ENCODE measurements at regions not wholly inside any gene's neighbourhood (a gene's known extent, or its start where the extent isn't known, plus 50 kb on each side); places are given as distances from the start of the nearest gene placed in this dataset.

GRCh38 chr2:14684516-14684915 lies 52.0 kb downstream of the LRATD1 start:
- no peak for DNase-seq

DNA sequence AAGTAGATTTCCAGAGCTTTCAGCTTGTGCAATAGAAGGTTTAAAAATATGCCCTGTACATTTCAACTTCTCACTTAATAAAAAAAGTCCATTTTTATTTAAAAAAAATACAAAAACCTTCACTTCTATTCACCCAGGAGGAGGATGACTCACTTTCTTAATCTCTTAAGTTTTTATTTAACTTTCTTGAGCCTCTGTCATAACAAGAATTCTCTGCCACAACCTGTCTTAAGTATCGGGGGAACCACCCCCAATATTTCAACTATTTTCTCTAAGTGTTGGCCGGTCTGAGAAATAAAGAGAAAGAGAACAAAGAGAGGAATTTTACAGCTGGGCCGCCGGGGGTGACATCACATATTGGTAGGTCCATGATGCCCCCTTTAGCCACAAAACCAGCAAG lies 58.4 kb downstream of the LRATD1 start:
- no peak for DNase-seq

- no peak for DNase-seq
These were observed 61.4 kb downstream of the LRATD1 start for GRCh38 chr2:14693874-14694273.

DNA sequence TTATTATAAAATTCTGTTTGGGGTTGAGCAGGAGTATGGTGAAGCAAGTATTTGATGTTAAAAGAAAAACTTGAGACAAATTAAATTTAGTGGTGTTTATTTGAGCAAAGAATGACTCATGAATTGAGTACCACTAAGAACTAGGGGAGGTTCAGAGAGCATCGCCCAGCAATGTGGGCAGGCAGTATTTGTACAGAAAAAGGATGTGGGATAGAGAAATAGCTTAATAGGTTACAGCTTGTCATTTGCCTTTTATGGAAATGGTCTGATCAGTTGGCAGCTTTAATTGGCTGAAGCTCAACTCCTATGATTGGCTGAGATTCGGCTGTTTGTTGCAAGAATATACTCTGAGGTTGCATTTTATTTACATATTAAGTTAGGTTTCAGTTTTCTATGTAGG lies 68.2 kb downstream of the LRATD1 start:
- no peak for DNase-seq

DNA sequence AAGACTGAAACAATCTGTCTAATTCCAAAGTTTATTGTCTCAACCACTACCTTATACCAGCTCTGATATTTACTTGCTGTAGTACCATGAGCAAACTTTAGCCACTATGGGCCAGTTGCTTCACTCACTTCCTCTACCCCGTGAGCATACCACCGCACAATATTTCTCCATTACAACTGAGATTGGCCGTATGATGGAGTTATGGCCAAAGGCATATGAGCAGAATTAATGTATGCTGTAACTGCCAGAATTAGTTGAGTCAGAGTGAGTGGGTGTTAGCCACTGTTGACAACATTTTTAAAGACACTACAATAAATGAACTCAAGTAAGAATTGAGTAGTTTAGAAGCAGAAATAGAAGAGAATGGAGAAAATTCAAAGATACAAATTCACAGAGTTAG lies 69.7 kb downstream of the LRATD1 start:
- DNase-seq, result no peak

GRCh38 chr2:14706201-14706600 lies 73.7 kb downstream of the LRATD1 start:
- no peak for DNase-seq

DNA sequence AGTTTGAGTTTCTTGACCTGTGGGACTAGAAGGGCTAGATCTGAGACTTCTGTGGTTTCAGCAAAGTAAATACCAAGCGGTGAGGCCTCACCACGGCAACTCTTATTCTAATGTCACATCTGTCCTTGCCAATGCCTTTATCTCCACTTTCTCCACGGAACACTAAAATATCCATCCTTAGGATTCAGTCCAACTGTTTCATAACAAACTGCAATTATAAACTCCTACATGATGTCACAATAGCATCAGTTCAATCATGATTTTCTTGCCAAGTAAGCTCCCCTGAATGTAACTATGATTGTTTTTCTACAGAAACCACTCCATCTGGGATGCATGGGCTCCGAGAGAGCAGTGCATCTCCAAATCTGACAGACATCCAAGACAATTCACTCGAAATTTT lies 79.6 kb downstream of the LRATD1 start:
- no peak for DNase-seq

GRCh38 chr2:14713248-14713647 lies 80.7 kb downstream of the LRATD1 start:
- no peak for DNase-seq

- no peak for DNase-seq
These were observed 83.1 kb downstream of the LRATD1 start for GRCh38 chr2:14715600-14715999.

GRCh38 chr2:14716319-14716718 lies 83.8 kb downstream of the LRATD1 start:
- no peak for DNase-seq

DNA sequence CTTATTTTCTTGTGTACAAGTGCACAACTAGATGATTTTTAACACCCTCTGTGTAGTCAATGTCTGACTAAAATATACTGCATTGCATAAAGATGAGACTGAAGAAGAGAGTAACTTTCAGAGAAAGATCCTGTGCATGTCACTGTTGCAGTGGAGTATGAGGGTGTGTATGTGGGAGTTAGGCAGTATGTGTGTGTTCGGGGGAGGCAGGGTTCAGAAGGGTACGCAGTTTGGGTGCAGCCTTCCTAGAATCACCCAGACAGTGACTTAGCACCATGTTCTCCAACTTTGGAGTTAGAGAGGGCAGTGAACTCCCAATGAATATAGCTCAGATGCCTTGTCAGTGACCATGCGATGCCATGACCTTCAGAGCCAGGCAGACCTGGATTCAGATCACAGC lies 84.6 kb downstream of the LRATD1 start:
- DNase-seq, result no peak

GRCh38 chr2:14720319-14720718 lies 87.8 kb downstream of the LRATD1 start:
- DNase-seq, result no peak

DNA sequence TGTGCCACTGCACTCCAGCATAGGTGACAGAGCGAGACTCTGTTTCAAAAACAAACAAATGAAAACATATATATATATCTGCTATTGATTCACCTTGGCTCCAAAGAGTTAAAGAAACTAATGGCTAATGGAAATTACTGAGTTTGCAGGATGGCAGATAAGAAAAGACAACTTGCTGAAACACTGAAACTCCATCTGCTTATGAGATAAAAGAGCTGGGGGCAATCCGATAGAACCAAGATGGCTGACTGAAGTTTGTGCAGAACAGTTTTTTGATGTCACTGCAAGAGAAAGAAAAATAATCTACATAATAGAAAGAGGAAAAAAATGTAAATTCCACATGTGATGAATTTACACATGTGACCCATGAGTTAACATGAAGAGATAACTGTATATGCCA lies 88.2 kb downstream of the LRATD1 start:
- no peak for DNase-seq

- DNase-seq, result no peak
These were observed 90.5 kb downstream of the LRATD1 start for GRCh38 chr2:14722904-14723570.

DNA sequence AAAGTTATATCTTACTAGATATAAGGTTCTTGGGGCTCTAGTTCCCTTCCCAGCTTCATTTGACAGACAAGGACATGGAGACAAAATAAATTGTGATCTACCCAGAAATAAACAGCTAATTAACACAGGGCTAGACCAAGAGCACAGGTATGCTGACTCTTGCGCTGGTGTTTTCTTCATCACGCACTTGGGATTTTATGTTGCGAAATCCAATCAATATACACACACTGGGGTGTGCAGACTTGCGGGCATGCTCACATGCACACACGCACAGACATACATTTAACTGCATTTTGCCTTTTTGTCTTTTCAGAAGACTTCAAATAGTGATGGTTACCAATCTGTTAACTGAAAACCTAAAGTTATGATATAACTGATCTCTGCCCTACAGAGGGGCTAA lies 91.2 kb downstream of the LRATD1 start:
- DNase-seq, result no peak

DNA sequence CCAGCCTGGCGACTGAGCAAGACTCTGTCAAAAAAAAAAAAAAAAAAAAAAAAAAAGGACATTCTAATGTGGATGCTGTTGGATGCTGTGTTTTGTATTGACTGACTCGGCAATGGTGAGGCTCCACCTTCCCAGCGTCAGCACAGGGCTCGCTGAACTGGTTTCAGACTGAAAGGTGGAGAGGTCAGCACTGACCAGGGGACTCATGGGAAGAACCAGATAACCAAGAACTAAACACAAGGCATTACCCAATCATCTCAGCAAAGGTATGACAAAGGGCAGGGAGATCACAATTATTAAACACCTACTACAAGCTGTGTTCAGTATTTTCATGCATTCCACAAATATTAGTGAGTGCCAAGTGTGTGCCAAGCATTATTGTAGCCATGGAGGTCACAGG lies 103.2 kb downstream of the LRATD1 start:
- DNase-seq, result no peak

DNA sequence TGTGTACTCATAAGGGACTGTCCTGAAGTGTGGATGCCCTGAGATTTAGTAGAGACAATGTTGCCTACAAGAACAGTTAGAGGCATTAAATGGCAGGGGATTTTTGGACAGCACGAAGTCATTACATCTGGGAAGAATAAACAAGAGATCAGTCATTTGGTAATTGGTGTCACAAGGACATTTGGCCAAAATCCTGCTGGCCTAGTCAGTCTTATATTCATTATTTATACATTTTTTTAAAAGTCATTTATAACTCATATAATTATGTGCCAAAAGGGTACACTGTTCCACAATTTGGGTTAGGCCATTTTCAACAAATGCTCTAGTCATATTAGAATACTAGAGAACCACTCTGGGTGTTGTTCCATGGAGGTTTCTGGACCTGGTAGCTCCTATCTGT lies 104.7 kb downstream of the LRATD1 start:
- no peak for DNase-seq

- DNase-seq, result no peak
These were observed 111.3 kb downstream of the LRATD1 start for GRCh38 chr2:14743861-14744260.

- no peak for DNase-seq
These were observed 113.0 kb downstream of the LRATD1 start for GRCh38 chr2:14745288-14746076.

- no peak for DNase-seq
These were observed 113.6 kb downstream of the LRATD1 start for GRCh38 chr2:14746133-14746532.

DNA sequence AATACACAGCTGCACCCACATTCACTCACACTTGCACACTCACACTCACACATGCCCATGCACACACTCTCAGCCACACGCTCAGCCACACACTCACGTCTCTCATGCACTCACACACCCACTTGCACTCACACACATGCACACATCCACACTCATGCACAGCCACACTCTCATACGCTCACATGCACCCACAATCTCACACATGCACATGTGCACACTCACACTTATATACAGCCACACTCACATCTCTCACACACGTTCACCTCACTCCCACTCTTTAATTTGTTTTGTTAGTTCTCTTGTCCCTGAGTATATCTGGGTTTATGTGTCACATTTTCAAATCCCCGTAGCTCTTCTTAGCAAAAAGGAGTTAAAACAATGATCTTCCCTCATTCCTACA lies 114.9 kb downstream of the LRATD1 start:
- DNase-seq, result no peak

GRCh38 chr2:14749884-14750283 lies 117.4 kb downstream of the LRATD1 start:
- no peak for DNase-seq

- DNase-seq, result no peak
These were observed 117.9 kb downstream of the LRATD1 start for GRCh38 chr2:14750433-14750832.

GRCh38 chr2:14751581-14751980 lies 119.1 kb downstream of the LRATD1 start:
- DNase-seq, result no peak

- no peak for DNase-seq
These were observed 119.8 kb downstream of the LRATD1 start for GRCh38 chr2:14752295-14752694.
